ENCODE measurements at regions not wholly inside any gene's neighbourhood (a gene's known extent, or its start where the extent isn't known, plus 50 kb on each side); places are given as distances from the start of the nearest gene placed in this dataset.

DNA sequence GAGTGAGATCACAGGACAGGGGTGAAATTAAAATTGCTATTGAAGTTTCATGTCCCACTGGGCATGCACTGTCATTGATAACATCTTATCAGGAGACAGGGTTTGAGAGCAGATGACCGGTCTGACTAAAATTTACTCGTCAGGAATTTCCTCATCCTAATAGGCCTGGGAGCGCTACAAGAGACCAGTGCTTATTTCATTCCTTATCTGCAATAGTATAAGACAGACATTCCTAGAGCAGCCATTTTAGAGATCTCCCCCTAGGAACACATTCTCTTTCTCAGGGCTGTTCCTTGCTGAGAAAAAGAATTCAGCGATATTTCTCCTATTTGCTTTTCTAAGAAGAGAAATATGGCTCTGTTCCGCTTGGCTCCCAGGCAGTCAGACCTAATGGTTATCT is 181.4 kb upstream of the ETV3 start:
- no peak for TF ChIP-seq POLR2A (IDR thresholded peaks at IDR 0.05; ENCODE audit: low read depth, low read length)
- TF ChIP-seq TAF1 (IDR thresholded peaks at IDR 0.05; ENCODE audit: borderline replicate concordance, low read depth, low read length) = no peak

Measured in GM12892 (cell line).